GM19397 (cell line): ENCODE measurements at regions not wholly inside any gene's neighbourhood (a gene's known extent, or its start where the extent isn't known, plus 50 kb on each side); places are given as distances from the start of the nearest gene placed in this dataset.
"Not testable (repeated sequence)": the region's sequence is repeated elsewhere in the genome, so short reads cannot be mapped to it uniquely, and the experiment has no call there.

Source experiments
- ATAC-seq: cut with Tn5 transposase; IDR thresholded peaks from one replicate; pipeline ENCODE4 v1.9.1; 2021; ENCODE audit warnings: mild to moderate bottlenecking, moderate library complexity; ENCODE audit not compliant: unreplicated experiment

DNA sequence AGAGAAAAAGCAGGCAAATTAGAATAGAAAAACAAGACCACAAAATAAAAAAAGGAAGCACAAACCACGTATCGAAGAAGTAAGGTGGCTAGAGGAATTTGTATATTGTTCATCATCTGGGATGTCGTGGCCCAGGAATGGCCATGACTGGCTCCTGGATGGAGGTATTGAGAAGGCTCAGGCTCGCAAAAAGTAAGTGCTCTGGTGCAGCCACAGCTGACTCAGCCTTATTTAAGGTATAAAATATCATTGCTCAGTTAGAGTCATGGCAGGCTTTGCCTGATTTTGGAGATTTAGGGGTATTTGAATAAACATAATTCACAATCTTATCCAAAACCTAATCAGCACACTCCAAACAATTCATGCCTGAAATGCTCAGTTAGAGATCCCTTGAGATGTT is 78.4 kb upstream of the FANCL start:
- no peak for ATAC-seq

DNA sequence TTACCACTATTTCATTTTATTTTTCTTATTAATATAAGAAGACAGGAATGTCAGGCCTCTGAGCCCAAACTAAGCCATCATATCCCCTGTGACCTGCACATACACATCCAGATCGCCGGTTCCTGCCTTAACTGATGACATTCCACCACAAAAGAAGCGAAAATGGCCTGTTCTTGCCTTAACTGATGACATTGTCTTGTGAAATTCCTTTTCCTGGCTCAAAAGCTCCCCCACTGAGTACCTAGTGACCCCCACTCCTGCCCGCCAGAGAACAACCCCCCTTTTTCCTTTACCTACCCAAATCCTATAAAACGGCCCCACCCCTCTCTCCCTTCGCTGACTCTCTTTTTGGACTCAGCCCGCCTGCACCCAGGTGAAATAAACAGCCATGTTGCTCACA is 77.8 kb upstream of the FANCL start:
- ATAC-seq = not testable (repeated sequence)

- no peak for ATAC-seq
These were observed 72.8 kb upstream of the FANCL start for GRCh38 chr2:58313926-58314325.

DNA sequence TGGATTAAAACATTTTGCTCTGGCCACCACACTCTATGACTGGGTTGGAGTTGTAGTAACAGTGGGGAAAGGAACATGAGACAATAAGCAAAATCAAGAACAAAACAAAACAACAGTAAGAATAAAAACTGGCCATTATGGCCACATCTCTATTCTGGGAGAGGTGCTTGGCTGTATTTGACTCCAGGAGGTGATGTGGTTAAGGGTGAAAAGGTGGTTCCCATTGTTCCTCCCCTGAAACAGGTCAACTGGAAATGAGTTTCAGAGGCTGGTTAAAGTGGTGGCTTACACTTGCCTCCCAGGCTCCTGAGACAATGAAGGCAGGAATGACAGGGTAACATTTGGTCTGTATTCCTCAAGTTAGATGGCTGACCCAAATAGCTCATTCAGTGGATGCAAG is 67.3 kb upstream of the FANCL start:
- no peak for ATAC-seq

DNA sequence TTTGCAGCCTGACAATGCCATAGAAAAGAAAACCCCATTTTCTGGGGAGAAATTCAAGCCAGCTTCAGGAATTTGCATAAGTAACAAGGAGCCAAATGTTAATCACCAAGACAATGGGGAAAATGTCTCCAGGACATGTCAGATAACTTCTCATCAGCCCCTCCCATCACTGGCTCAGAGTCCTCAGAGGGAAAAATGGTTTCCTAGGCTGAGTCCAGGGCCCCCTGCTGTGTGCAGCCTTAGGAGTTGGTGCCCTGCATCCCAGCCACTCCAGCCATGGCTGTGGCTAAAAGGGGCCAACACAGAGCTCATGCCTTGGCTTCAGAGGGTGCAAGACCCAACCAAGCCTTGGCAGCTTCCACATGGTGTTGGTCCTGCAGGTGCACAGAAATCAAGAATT is 63.7 kb upstream of the FANCL start:
- ATAC-seq = no peak

DNA sequence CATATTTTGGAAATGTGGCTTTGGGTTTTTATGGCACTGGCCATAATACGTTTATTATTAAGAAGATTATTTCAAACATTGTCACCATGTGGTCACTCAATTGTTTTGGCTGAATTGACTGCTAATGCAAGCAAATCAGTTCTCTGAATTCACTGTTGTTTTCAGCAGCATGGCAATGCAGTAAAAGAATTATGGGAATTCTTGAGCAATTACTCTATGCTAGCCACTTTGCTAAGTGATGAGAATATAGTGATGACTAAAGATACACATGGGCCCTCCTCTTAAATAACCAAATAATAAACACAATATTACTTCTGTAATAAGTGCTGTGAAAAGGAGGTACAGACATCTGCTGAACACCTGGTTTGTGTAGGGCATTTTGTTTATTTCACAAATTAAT is 58.0 kb upstream of the FANCL start:
- no peak for ATAC-seq

DNA sequence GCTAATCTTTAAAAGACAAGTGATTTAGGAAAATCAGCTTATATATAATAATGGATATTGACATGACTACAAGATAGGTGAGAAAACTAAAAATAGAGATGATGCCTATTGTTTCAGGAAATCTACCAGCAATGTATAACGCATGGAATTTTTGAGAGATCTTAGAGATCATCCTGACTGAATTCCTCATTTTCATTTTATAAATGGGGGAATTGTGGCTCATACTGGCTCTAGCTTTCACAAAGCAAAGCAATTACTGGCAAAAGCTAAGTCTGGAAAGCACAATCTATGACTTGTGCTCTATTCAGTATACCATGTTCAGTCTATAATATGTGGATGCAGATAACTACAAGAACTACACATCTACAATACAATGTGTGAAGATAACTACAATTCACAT is 51.9 kb upstream of the FANCL start:
- ATAC-seq = no peak

- ATAC-seq = no peak
These were observed 50.8 kb upstream of the FANCL start for GRCh38 chr2:58291726-58292438.
